ENCODE measurements at regions not wholly inside any gene's neighbourhood (a gene's known extent, or its start where the extent isn't known, plus 50 kb on each side); places are given as distances from the start of the nearest gene placed in this dataset.

DNA sequence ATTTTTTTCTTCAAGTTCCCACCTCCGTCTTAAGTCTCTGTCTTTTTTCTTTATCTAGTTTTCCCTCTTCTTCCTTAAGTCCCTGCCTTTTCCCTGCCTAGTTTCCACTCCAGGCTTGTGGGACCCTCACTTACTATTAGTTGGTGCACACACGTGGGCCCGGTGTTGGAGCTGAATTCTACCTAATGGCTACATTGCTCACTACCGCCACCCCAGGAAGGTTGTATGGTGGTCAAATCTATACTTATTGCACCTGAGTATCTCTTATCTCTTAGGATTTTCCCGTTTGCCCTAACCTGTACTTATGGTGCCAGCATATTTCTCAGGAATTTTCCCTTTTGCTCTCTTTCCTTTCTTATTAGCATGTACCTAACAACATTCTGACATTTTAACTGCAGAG is 692.8 kb downstream of the EPM2A start:
- no peak for DNase-seq (ENCODE audit: low read depth in 2 of 2, low spot score in 1 of 2)

DNA sequence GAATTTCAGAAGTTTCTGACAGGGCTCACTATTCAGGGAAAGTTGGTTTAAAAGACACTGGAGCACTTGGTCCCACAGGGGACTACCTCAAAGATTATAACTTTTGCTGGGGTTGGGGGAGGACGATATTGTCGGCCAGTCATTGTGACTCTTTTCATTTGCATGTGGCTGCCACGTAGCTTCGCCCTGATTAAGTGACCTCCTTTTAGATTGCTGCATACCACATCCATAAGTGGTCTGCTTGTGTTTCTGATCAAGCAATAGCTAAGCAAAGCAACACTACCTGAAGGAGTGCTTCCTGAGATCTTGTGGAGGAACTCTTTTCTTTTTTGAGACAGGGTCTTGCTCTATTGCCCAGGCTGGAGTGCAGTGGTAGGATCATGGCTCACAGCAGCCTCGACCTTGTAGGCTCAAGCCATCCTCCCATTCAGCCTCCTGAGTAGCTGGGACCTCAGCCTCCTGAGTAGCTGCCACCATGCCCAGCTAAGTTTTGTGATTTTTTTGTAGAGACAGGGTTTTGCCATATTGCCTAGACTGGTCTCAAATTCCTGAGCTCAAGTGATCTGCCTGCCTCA is 691.3 kb downstream of the EPM2A start:
- DNase-seq (ENCODE audit: low read depth in 2 of 2, low spot score in 1 of 2), result no peak

DNA sequence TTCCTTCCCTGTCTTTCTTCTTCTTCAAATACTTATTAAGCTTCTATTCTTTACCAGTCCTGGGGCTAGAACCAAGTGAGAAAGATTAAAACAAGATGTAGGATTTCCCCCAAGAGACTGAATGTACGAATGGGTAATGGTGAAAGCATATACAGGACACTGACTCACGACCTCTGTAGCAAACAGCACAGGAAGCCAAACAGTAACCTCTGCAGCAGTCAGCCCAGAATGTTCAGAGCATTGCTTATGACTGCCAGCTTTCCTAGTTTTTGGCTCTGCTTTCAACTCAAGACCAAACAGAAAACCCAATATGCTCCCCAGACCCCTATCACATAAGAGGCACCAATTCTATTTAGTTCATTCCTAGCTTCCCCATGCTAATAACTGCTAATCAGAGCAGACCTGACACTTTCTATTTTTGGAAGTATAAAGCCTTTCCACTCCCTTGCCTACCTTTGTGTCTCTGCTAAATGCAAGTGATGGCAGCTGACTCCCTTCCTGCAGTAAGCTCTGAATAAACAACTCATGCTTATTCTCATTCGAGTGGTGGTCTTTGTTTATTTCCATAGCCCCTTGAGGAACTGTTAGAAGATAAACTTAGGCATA is 690.6 kb downstream of the EPM2A start:
- no peak for DNase-seq (ENCODE audit: low read depth in 2 of 2, low spot score in 1 of 2)

DNA sequence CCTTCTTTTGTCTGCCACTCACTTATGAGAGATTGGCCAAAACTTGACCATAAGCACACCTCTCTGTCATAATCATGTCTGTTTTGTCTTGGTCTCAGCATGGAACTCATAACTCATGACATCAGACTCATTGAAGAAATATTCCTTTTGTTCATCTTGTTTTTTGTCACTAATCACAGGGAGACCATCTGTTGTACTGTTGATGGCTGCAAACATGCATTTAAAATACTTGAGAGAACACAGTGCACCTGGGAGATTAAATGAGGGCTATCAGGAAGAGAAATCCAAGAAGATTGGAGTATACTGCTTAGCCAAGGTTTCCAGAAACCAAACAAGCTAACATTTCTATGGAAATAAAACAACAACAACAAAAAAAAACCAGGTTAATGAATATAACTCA is 689.7 kb downstream of the EPM2A start:
- no peak for DNase-seq (ENCODE audit: low read depth in 2 of 2, low spot score in 1 of 2)

DNA sequence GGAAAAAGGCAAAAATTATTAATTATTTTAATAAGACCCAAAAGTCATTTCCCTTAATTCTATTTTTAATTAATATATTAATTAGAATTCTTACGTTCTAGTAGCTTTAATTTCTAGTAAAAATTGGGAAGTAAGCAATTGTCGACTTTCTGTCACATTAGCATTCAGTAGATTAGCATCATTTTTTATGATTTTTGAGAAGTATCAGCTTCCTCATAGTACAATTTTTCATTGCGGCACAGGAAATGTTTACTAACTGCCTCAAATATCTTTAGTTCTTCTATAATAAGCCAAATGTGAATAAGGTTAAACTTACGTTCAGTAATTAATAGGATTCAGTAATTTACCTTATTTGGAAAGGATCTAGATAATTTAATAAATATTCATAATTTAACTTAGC is 687.4 kb downstream of the EPM2A start:
- DNase-seq (ENCODE audit: low read depth in 2 of 2, low spot score in 1 of 2), result no peak

DNA sequence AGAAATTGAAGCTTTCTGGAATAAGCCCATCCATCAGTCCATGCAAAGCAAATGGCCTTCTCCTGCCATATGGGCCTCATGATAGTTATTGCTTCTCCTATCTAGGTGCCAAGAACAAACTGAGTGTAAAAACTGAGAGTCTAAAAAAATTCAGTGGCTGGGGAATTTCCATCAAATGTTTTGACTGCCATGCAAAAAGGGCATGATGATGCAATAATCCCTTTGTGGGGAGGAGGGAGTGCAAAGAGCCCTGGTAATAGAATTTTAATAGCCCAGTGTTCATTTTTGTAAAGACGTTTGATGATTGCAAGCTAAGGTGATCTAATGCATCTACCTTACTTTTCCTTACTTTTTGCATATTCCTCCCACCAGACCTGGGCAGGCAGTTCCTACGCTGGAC is 683.7 kb downstream of the EPM2A start:
- no peak for DNase-seq (ENCODE audit: low read depth in 2 of 2, low spot score in 1 of 2)

DNA sequence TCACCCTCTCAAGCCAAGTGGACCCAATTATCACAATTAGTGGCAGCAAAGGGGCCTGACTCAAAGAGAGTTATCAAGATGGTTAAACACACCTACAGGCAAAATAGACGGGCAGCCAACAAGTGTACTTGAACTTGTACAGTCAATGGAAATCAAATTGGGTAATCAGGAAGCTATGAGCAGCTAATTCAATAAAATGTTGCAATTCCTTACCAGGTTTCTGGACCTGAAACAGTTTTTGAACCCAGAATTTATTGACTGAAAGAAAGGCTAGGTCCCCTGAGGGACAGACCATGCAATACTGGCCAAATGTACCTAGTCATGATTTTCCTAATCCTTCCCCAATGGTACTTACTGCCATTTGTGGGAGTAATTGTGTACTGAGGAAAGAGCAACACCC is 679.8 kb downstream of the EPM2A start:
- no peak for DNase-seq (ENCODE audit: low read depth in 2 of 2, low spot score in 1 of 2)

DNA sequence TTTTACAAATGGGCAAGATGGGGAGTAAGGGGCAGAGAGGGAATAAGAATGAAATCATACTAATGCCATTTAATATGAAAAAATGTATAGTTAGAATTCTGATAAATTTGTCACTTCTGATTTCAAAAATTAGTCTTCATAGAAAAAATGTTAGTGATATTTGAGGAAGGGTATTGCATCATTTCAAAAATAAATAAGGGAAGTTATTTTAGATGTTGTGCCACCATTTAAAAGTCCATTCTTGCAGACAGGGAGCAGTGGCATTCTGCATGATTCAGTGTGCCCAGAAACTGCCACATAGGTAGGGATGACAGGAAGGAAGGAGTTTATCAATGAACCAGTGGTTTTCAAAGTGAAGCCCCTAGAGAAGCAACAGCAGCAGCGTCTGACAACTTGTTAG is 674.6 kb downstream of the EPM2A start:
- no peak for DNase-seq (ENCODE audit: low read depth in 2 of 2, low spot score in 1 of 2)

DNA sequence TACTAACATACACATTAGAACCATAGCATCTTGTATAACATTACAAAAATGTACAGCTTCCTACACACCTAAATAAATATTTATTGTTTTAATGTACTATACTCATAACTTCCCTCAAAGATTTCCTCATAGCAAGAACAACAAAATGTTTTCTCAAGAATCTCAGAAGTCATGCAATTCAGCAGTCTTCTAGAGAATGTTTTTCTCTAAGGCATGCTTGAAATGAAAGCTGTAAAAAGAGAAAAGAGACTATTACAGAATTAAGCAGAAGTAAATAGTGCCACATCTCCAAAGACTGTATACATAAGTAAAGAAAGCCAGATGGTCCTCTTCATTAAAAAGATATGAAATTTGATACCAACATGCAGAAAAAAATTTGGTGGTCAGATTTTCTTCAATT is 672.2 kb downstream of the EPM2A start:
- DNase-seq (ENCODE audit: low read depth in 2 of 2, low spot score in 1 of 2), result no peak

DNA sequence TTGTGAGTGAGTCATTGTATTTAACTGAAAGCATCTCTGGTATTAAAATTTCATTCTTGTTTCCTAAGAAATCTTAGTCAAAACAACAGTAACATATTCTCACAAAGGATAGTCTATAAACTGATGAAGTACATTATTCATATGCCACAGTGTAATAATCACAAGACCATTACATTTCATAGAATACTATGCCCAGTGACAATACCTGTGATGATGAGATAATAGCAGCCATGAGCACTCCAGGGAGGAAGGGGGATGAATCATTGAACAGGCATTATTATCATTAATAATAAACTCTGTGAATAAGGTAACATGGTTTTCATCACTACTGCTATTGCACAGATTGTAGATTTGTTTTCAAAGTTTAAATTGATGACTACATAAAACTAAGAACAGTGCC is 667.9 kb downstream of the EPM2A start:
- no peak for DNase-seq (ENCODE audit: low read depth in 2 of 2, low spot score in 1 of 2)

DNA sequence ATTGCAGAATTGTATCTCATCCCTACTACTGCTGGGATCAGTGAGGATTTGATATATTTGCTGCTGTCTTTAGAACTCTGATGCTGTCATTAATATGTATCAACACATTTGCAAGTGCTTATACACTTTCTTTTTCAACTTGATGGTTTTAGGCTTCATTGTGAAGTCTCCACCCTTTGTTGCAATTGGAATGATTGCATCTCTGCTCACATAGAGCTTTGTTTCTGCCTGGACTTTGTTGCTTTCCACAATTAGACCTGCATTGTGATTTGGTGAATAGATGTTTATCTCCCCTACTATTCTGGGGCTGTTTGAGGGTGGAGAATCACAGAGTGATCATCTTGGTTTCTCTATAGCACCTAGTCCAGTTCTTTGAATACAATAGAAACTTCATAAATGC is 666.7 kb downstream of the EPM2A start:
- no peak for DNase-seq (ENCODE audit: low read depth in 2 of 2, low spot score in 1 of 2)

DNA sequence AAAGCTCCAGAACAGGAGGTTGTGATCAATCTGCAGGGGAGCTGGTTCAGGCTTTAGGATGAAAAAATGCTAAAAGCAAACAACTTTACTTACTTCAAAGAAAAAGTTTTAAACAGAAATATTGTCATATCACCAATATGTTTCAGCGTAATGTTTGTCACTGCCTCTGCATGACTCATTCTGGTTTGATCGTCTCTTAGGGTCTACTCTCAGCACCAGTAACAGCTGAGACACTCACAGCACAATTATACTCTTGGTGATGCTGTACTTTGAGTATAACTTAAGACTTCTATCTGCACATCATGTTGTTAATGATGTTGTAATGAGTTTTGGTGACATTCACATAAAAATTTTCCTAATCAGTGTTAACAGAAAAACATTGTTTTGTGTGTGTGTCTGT is 665.4 kb downstream of the EPM2A start:
- no peak for DNase-seq (ENCODE audit: low read depth in 2 of 2, low spot score in 1 of 2)

DNA sequence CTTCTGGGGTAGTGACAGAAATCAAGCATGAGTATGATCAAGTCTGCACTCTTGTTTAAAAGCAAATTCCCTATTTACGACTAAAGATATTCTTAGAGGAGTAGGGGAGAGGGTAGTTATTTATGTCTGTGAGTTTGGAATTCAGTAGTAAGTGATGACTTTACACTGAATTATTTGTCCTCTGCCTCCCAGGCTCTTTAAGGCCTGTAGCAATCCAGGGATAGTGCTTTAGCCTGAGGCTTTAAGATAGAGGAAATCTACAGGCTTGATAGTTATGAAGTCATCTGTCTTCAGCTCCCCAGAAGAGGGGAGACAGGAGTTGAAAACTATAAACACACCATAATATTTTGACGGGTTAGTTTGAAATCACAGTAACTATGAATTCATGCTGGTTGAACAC is 664.5 kb downstream of the EPM2A start:
- no peak for DNase-seq (ENCODE audit: low read depth in 2 of 2, low spot score in 1 of 2)

DNA sequence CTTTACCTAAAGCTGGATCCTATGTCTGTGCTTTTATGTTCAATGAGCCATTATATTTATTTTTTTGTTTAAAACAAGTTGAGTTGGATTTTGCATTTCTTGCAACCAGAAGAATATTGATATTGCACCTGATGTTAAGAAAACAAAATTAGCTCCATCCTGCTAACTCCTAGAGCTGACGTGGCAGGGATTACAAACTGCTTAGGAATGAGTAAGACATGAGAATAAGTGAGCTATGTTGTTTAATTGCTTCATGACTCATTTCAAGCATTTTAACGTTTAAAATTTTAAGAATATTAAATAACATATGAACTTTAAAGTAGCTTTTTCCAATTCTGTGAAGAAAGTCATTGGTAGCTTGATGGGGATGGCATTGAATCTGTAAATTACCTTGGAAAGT is 663.5 kb downstream of the EPM2A start:
- no peak for DNase-seq (ENCODE audit: low read depth in 2 of 2, low spot score in 1 of 2)

DNA sequence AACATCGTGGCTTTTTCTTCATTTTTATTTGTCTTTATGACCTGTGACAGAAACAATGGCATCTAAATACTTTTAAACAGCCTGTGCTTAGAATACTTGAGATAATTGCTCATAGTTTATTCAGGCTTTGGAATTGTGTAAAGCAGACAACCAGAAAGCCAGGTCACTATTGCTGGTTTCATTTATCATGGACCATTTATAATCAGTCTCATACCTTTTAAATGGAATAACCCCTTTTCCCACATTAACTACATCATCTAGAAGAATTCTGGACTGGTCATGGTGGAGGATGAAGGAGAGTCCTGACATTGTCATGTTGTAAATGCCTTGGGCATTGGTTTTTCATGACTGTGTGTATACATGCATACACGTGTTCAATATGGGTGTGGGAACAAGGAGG is 661.5 kb downstream of the EPM2A start:
- DNase-seq (ENCODE audit: low read depth in 2 of 2, low spot score in 1 of 2), result no peak

DNA sequence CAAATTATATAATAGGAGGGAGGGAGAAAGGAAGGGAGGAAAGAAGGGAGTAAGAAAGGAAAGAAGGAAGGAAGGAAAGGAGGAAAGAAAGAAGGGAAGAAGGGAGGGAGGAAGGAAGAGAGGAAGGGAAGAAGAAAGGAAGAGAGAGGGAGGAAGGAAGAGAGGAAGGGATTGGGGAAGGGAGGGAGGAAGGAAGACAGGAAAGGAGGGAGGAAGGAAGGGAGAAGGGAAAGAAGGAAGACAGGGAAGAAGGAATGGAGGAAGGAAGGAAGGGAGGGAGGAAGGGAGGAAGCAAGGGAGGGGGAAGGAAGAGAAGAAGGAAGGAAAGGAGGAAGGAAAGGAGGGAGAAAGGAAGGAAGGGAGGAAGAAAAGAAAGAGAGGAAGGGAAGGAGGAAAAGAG is 660.5 kb downstream of the EPM2A start:
- no peak for DNase-seq (ENCODE audit: low read depth in 2 of 2, low spot score in 1 of 2)

DNA sequence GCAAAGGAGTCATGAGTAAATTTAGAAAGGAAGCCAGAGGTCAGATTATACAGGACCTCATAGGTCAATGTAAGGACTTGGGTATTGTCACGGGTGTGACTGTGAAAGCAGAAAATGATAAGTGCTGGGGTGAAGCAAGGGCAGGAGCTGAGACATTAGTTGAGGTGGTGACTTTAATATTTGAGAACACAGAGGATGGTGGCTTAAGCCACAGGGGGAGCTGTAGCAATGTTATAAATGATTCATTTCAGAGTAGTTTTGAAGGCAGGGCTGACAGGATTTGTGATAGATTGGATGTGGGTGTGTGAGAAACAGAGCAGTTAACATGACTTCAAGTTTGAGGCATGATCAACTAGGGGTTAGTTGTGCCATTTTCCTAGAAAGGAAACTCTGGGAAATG is 659.9 kb downstream of the EPM2A start:
- no peak for DNase-seq (ENCODE audit: low read depth in 2 of 2, low spot score in 1 of 2)

DNA sequence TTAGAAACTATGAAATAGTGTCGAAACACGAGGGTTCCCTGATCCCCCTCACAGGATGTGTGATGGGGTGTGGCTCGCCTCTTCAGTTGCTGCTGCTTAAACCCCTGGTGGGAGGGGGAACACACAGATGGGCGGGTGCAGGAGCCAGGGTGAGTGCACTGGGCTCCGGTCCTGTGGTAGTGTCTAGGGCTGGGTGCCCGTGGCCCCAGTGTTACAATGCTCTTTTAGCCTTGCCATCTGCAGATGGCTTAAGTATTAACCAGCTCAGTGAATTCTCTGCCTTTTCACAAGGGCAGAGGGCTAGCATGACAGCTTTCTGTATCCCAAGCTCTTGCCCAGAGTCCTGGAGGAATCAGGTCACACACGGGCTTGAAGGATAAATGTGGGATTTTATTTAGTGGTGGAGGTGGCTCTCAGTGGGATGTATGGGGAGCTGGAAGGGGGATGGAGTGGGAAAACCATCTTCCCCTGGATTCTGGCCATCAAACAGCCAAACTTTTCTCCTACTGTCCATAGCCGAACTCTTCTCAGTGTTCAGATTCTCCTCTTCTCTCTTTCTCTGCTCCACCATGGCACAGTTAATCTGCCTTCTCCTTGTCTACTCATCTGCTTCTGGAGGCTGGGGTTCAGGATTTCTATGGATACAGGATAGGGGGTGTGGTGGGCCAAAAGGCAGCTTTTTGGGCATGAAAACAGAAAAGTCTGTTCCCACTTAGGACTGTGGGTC is 659.0 kb downstream of the EPM2A start:
- no peak for DNase-seq (ENCODE audit: low read depth in 2 of 2, low spot score in 1 of 2)

DNA sequence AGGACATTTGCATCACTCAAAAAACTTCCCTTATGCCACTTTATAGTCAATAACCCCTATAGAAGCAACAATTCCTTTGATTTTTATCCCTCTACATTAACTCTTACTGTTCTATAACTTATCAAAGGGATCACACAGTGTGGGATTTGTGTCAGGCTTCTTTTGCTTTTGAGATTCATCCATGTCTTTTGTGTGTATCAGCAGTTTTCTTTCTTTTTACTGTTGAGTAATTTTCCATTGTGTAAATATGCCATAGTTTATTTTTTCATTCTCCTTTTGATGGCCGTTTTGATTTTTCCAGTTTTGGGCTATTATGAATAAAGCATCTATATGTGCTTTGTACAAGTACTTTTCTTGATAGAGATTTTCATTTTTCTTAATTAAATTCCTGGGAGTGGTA is 657.9 kb downstream of the EPM2A start:
- no peak for DNase-seq (ENCODE audit: low read depth in 2 of 2, low spot score in 1 of 2)

DNA sequence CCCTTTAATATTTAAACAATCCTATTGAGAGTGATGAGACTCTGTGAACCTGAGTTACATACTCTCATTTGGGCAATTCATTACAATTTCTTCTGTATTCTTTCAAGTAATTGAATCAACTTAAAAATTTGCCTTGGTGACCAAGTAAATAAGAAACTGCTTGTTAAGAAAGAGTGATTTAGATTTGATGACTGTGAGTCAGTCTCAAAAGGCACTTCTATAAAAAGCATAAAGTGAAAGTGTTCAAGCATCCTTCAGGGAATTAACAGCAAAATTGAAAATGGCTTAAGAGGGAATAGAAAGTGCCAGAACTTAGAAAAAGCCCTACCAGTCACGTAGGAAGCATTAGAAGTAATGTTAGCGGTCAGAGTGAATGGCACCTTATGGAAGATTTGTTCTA is 654.7 kb downstream of the EPM2A start:
- no peak for DNase-seq (ENCODE audit: low read depth in 2 of 2, low spot score in 1 of 2)

DNA sequence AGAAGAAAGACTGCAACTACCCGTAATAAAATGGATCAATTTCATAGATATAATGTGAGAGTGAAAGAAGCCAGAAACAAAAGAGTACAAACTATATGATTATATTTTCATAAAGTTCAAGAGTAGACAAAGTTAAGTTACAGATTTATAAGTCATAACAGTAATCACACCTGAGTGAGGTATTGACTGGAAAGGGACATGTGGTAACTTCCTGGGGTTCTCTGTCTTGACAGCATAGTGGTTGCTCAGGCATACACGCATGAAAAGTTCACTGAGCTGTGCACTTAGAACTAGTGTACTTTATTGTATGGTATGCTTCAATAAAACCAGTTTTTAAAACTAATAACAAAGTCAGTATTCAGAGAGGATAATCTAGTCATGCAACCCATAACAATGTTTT is 653.6 kb downstream of the EPM2A start:
- no peak for DNase-seq (ENCODE audit: low read depth in 2 of 2, low spot score in 1 of 2)

DNA sequence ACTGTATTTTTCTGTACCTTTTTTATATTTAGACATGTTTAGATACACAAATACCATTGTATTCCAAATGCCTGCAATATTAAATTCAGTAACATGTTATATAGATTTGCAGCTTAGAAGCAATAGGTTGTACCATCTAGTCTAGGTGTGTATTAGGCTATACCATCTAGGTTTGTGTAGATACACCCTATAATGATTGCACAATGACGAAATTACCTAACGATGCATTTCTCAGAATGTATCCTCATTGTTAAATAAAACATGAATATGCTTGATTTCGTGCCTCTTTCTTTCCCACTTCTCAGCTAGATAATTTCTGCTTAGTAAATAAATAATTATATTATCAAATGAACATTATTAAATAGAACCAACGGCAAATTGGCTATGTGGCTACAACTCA is 653.0 kb downstream of the EPM2A start:
- DNase-seq (ENCODE audit: low read depth in 2 of 2, low spot score in 1 of 2), result no peak

DNA sequence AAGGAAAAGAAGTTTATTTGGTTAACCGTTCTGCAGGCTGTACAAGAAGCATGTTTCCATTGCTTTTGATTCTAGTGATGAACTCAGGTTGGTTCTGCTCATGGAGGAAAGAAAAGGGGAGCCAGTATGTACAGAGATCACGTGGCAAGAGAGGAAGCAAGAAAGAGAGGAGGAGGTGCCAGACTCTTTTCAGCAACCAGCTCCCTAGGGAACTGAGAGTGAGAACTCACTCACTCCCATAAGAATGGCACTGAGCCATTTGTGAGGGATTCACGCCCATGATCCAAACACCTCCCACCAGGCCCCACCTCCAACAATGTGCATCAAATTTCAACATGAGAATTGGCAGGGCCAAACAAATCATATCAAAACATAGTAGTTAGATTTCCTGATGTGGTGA is 649.1 kb downstream of the EPM2A start:
- DNase-seq (ENCODE audit: low read depth in 2 of 2, low spot score in 1 of 2), result no peak
